Vagina (tissue), 2 donors: ENCODE measurements at regions not wholly inside any gene's neighbourhood (a gene's known extent, or its start where the extent isn't known, plus 50 kb on each side); places are given as distances from the start of the nearest gene placed in this dataset.

ENCODE experiments used
- DNase-seq, 2 donors: peaks; one replicate each; pipeline ENCODE4 v3.0.0-alpha.2; 2017; ENCODE audit errors: extremely low spot score in 2 of 2
- H3K27ac ChIP-seq: fragments of 200-600 bp; sonication (generic); one replicate; pipeline ENCODE4 v1.5.1; 2019
- H3K27me3 ChIP-seq: fragments of 200-600 bp; sonication (generic); one replicate; pipeline ENCODE4 v1.5.1; 2019
- H3K36me3 ChIP-seq, 2 donors: fragments of 200-600 bp; sonication (generic); one replicate each; pipeline ENCODE4 v1.5.1; 2017 to 2019
- H3K4me1 ChIP-seq: fragments of 200-600 bp; sonication (generic); one replicate; pipeline ENCODE4 v1.5.1; 2019
- H3K4me3 ChIP-seq, 2 donors: fragments of 200-600 bp; sonication (generic); 1 replicate in 1 of 2; 2 replicates in 1 of 2; pipeline ENCODE4 v1.5.1; 2016 to 2019
- H3K9me3 ChIP-seq: fragments of 200-600 bp; sonication (generic); one replicate; pipeline ENCODE4 v1.5.1; 2019
- CTCF ChIP-seq, 3 experiments: fragments of 450-650 bp in 2 of 3; fragments of 200-600 bp in 1 of 3; sonication (generic) in 1 of 3; IDR thresholded peaks; one replicate each; pipeline ENCODE4 v1.5.1; 2017 to 2019; ENCODE audit warnings: antibody characterized with exemption in 3 of 3, mild to moderate bottlenecking in 2 of 3, moderate library complexity in 2 of 3
- POLR2A ChIP-seq, 2 donors: fragments of 450-650 bp; IDR thresholded peaks; one replicate each; pipeline ENCODE4 v1.6.1; 2017; ENCODE audit warnings: antibody characterized with exemption in 2 of 2, mild to moderate bottlenecking in 2 of 2, moderate library complexity in 2 of 2
- POLR2AphosphoS5 ChIP-seq, 2 donors: sonication (generic); formaldehyde crosslinking; IDR thresholded peaks; one replicate each; pipeline ENCODE4 v1.9.0; 2017; ENCODE audit warnings: antibody characterized with exemption in 2 of 2, mild to moderate bottlenecking in 2 of 2, low read depth in 1 of 2; ENCODE audit not compliant: insufficient read depth in 1 of 2
- intact Hi-C: fragments of 100-400 bp; cut with DNase I; formaldehyde crosslinking; loops from one replicate; pipeline ENCODE4 v1.15.1; 2023

- Histone ChIP-seq H3K27ac (no peak overlapping the region), H3K9me3 (no peaks in the 10 kb centered on the region), H3K36me3 (no peaks in the 10 kb centered on the region), H3K27me3 (no peaks in the 10 kb centered on the region), H3K4me1 (no peaks in the 10 kb centered on the region), H3K4me3 (no peak overlapping the region)
- TF ChIP-seq POLR2A (IDR thresholded peaks at IDR 0.05) (no peak), CTCF (IDR thresholded peaks at IDR 0.05) (no peak), POLR2AphosphoS5 (IDR thresholded peaks at IDR 0.05; ENCODE audit: insufficient read depth in 1 of 2, low read depth in 1 of 2) (no peak)
- DNase-seq = no peak
- intact Hi-C loops = no loop called here
Measured at GRCh38 chr6:126118058-126118755, 131.9 kb downstream of the TRMT11 start.

- no peaks in the 10 kb centered on the region for H3K36me3 ChIP-seq
- DNase-seq = no peak
- H3K27ac ChIP-seq = no peak overlapping the region
- no peaks in the 10 kb centered on the region for H3K4me1 ChIP-seq
- H3K9me3 ChIP-seq = no peaks in the 10 kb centered on the region
- TF ChIP-seq CTCF (IDR thresholded peaks at IDR 0.05) = no peak
- TF ChIP-seq POLR2A (IDR thresholded peaks at IDR 0.05) = no peak
- TF ChIP-seq POLR2AphosphoS5 (IDR thresholded peaks at IDR 0.05; ENCODE audit: insufficient read depth in 1 of 2, low read depth in 1 of 2) = no peak
- H3K4me3 ChIP-seq = no peak overlapping the region
- no peaks in the 10 kb centered on the region for H3K27me3 ChIP-seq
- intact Hi-C loops = no loop called here
Measured at GRCh38 chr6:126118936-126119335, 132.6 kb downstream of the TRMT11 start.

- TF ChIP-seq POLR2A (IDR thresholded peaks at IDR 0.05) = no peak
- TF ChIP-seq POLR2AphosphoS5 (IDR thresholded peaks at IDR 0.05; ENCODE audit: insufficient read depth in 1 of 2, low read depth in 1 of 2) = no peak
- TF ChIP-seq CTCF (IDR thresholded peaks at IDR 0.05) = no peak
Measured at GRCh38 chr6:126123226-126123625, 136.9 kb downstream of the TRMT11 start.

GRCh38 chr6:126127659-126128058 is 141.3 kb downstream of the TRMT11 start:
- no peak overlapping the region for H3K4me3 ChIP-seq
- no peak overlapping the region for H3K27ac ChIP-seq
- TF ChIP-seq POLR2A (IDR thresholded peaks at IDR 0.05) = no peak
- TF ChIP-seq CTCF (IDR thresholded peaks at IDR 0.05) = no peak
- TF ChIP-seq POLR2AphosphoS5 (IDR thresholded peaks at IDR 0.05; ENCODE audit: insufficient read depth in 1 of 2, low read depth in 1 of 2) = no peak
- H3K36me3 ChIP-seq = no peaks in the 10 kb centered on the region
- intact Hi-C loops = no loop called here
- H3K4me1 ChIP-seq = no peaks in the 10 kb centered on the region
- no peak for DNase-seq
- no peaks in the 10 kb centered on the region for H3K27me3 ChIP-seq
- no peaks in the 10 kb centered on the region for H3K9me3 ChIP-seq

More at GRCh38 chr6:126123226-126123625, 136.9 kb downstream of the TRMT11 start:
- Histone ChIP-seq H3K27ac (no peak overlapping the region), H3K4me1 (no peaks in the 10 kb centered on the region), H3K27me3 (no peaks in the 10 kb centered on the region), H3K36me3 (no peaks in the 10 kb centered on the region), H3K4me3 (no peak overlapping the region), H3K9me3 (no peaks in the 10 kb centered on the region)
- no peak for DNase-seq
- intact Hi-C loops = no loop called here

- DNase-seq = no peak
- Histone ChIP-seq H3K27me3 (no peaks in the 10 kb centered on the region), H3K36me3 (no peaks in the 10 kb centered on the region), H3K27ac (no peak overlapping the region), H3K4me1 (no peaks in the 10 kb centered on the region), H3K9me3 (no peaks in the 10 kb centered on the region), H3K4me3 (no peak overlapping the region)
- no peak for TF ChIP-seq POLR2A (IDR thresholded peaks at IDR 0.05)
- no peak for TF ChIP-seq CTCF (IDR thresholded peaks at IDR 0.05)
- no peak for TF ChIP-seq POLR2AphosphoS5 (IDR thresholded peaks at IDR 0.05; ENCODE audit: insufficient read depth in 1 of 2, low read depth in 1 of 2)
- intact Hi-C loops = no loop called here
Measured at GRCh38 chr6:126131246-126131645, 144.9 kb downstream of the TRMT11 start.
